Duodenal mucosa (tissue), 2 donors: ENCODE measurements at regions not wholly inside any gene's neighbourhood (a gene's known extent, or its start where the extent isn't known, plus 50 kb on each side); places are given as distances from the start of the nearest gene placed in this dataset.

Experiments used
- H3K27ac ChIP-seq: one replicate; pipeline ENCODE4 v1.7.0; 2013; ENCODE audit warnings: low read depth, low read length
- H3K27me3 ChIP-seq, 2 donors: one replicate each; pipeline ENCODE4 v1.7.0; 2013; ENCODE audit warnings: low read length in 2 of 2, control low read depth in 1 of 2; ENCODE audit not compliant: insufficient read depth in 2 of 2, control insufficient read depth in 1 of 2
- H3K36me3 ChIP-seq, 2 donors: one replicate each; pipeline ENCODE4 v1.7.0; 2013; ENCODE audit warnings: low read length in 2 of 2, control low read depth in 1 of 2; ENCODE audit not compliant: insufficient read depth in 2 of 2, control insufficient read depth in 1 of 2
- H3K4me1 ChIP-seq, 2 donors: one replicate each; pipeline ENCODE4 v1.7.0; 2013; ENCODE audit warnings: low read length in 2 of 2, control low read depth in 1 of 2; ENCODE audit not compliant: insufficient read depth in 2 of 2, control insufficient read depth in 1 of 2
- H3K4me3 ChIP-seq, 2 donors: one replicate each; pipeline ENCODE4 v1.7.0; 2013; ENCODE audit warnings: low read length in 2 of 2, low read depth in 1 of 2
- H3K9ac ChIP-seq, 2 donors: one replicate each; pipeline ENCODE4 v1.7.0; 2013; ENCODE audit warnings: low read length in 2 of 2, low read depth in 1 of 2
- H3K9me3 ChIP-seq, 2 donors: one replicate each; pipeline ENCODE4 v1.7.0; 2013; ENCODE audit warnings: low read length in 2 of 2, control low read depth in 1 of 2; ENCODE audit not compliant: control insufficient read depth in 1 of 2

DNA sequence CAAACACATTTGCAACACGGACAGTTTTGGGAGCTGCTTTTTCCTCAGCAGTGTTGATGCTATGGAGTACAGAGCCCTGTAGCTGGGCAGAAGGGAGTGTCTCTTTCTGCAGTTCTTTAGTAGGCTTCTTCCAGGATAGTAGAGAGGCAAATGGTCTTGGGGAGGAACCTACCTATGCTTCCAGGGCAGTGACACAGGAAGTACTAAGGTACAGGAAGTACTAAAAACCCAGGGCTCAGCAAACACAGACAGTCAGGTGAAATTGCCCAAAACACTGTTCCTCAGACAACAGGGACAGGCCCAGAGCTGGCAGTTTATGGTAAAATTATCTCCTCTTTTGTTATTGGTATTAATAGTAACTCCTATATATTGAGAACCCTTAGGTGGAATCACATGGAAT is 217.6 kb downstream of the TTC8 start:
- Histone ChIP-seq H3K4me3 (no peak overlapping the region), H3K36me3 (no peaks in the 10 kb centered on the region), H3K9me3 (peaks cover 3 to 8% of the 10 kb centered on the region in 2 donors), H3K9ac (no peak overlapping the region), H3K27me3 (no peaks in the 10 kb centered on the region), H3K4me1 (peaks cover 15 to 16% of the 10 kb centered on the region in 2 donors), H3K27ac (no peak overlapping the region)

DNA sequence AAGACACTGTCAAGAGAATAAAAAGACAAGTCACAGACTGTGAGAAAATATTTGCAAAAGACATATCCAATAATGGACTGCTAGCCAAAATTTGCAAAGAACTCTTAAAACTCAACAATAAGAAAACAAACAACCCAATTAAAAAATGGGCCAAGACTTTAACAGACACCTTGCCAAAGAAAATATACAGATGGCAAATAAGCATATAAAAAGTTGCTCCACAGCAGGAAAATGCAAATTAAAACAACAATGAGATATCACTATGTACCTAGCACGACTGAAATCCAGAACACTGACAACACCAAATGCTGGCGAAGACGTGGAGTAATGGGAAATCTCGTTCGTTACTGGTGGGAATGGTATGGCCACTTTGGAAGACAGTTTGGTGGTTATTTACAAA is 228.9 kb downstream of the TTC8 start:
- Histone ChIP-seq H3K36me3 (no peaks in the 10 kb centered on the region), H3K9ac (no peak overlapping the region), H3K4me3 (no peak overlapping the region), H3K27me3 (no peaks in the 10 kb centered on the region), H3K4me1 (no peaks in the 10 kb centered on the region), H3K9me3 (no peaks in the 10 kb centered on the region), H3K27ac (no peak overlapping the region)

DNA sequence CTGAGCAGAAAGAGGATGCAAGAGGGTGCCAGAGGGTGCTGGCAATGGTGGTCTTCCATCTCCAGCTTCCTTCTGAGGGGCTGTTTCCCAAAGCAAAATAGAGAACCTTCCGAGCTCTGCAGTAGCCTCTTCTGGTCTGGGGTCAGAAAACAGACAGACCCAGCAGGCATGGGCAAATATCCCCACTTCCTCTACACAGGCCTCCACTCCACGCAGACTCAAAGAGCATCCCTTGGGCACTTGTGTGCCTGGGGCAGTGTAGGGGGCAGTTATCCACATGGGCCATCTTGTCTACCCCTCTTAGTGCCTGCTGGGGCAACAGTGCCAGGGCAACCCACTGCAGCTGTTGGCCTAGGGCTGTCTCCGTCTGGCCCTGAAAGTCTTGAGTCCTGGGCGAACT is 231.9 kb downstream of the TTC8 start:
- no peaks in the 10 kb centered on the region for H3K36me3 ChIP-seq
- H3K27me3 ChIP-seq = no peaks in the 10 kb centered on the region
- H3K27ac ChIP-seq = no peak overlapping the region
- H3K4me3 ChIP-seq = no peak overlapping the region
- H3K4me1 ChIP-seq = no peaks in the 10 kb centered on the region
- no peaks in the 10 kb centered on the region for H3K9me3 ChIP-seq
- H3K9ac ChIP-seq = no peak overlapping the region

DNA sequence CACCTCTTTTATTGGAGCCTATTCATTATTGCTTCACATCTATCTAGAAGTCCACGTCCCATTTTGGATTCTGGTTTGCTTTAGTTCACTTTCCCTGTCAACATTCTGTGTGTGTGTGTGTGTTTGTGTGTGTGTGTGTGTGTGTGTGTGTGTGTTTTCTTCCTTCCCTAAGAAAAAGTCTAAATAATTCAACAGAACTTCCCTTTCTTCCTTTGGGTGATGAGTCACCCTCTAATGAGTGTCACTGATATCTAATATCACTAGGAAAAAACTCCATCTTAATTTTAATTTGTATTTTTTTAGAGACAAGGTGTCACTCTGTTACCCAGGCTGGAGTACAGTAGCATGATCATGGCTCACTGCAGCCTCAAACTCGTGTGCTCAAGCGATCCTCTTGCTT is 234.2 kb downstream of the TTC8 start:
- Histone ChIP-seq H3K9ac (no peak overlapping the region), H3K36me3 (no peaks in the 10 kb centered on the region), H3K9me3 (no peaks in the 10 kb centered on the region), H3K4me1 (no peaks in the 10 kb centered on the region), H3K27me3 (no peaks in the 10 kb centered on the region), H3K27ac (no peak overlapping the region), H3K4me3 (no peak overlapping the region)

- H3K27me3 ChIP-seq = no peaks in the 10 kb centered on the region
- no peak overlapping the region for H3K27ac ChIP-seq
- no peak overlapping the region for H3K9ac ChIP-seq
- H3K36me3 ChIP-seq = no peaks in the 10 kb centered on the region
- no peaks in the 10 kb centered on the region for H3K4me1 ChIP-seq
- H3K9me3 ChIP-seq = no peaks in the 10 kb centered on the region
- H3K4me3 ChIP-seq = no peak overlapping the region
Observed at GRCh38 chr14:89060191-89060590, 235.7 kb downstream of the TTC8 start.

GRCh38 chr14:89061696-89062095 is 237.2 kb downstream of the TTC8 start:
- Histone ChIP-seq H3K36me3 (no peaks in the 10 kb centered on the region), H3K4me1 (no peaks in the 10 kb centered on the region), H3K9me3 (no peaks in the 10 kb centered on the region), H3K4me3 (no peak overlapping the region), H3K27ac (no peak overlapping the region), H3K9ac (no peak overlapping the region), H3K27me3 (no peaks in the 10 kb centered on the region)

DNA sequence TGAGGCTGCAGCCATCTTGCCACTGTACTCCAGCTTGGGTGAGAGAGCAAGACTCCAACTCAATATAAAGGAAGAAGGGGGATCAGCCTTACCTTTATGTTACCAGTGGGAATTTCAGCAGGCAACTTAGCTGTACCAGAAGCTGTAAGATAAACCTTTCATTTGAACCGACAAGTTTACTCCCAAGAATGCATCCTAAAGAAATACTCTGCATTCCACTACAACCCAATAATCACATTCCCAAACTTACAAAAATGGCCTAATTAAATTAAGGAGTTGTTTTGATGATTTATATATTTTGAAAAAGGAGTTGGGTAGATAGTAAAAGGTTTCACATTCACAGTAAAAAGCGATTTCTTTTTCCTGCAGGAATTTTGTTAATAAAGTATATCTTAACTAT is 241.4 kb downstream of the TTC8 start:
- Histone ChIP-seq H3K9ac (no peak overlapping the region), H3K27ac (no peak overlapping the region), H3K36me3 (no peaks in the 10 kb centered on the region), H3K4me1 (no peaks in the 10 kb centered on the region), H3K4me3 (no peak overlapping the region), H3K27me3 (no peaks in the 10 kb centered on the region), H3K9me3 (no peaks in the 10 kb centered on the region)

- Histone ChIP-seq H3K9me3 (no peaks in the 10 kb centered on the region), H3K27me3 (no peaks in the 10 kb centered on the region), H3K4me1 (no peaks in the 10 kb centered on the region), H3K4me3 (no peak overlapping the region), H3K9ac (no peak overlapping the region), H3K27ac (no peak overlapping the region), H3K36me3 (no peaks in the 10 kb centered on the region)
Observed at GRCh38 chr14:89067293-89067972, 243.0 kb downstream of the TTC8 start.

DNA sequence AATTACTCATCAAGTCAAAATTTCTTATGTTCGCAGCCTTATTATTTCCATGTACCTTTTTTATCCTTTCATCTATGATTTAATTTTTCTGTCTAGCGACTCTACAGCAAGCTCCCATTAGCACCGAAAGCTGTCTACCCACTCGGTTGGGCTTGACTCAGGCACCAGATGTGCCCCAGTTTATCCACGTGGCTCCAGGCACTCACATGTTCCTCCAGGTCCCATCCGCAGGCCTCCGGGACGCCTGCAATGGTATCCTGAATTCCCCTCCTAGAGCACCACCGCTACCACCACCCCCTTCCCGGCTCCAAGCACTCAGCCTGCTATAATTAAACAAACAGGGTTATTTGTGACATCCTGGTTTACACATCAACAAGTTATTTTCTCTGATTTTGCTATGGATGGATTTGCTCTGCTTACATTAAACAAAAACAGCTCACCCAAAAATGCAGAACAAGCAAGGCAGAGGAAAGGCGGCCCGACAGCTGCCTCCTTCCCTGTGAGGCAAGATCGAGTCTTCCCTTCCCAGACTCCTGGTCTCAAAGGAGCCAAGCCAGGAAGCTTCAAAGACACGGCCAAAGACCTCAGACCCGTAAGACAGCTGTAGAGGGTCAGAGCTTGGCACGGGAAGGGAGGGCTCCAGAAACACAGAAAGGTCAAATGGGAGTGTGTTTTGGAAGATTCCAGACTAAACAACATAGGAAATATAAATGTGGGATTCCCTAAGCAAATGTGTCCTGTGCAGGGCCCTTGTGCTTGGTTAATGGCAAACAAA is 253.8 kb downstream of the TTC8 start:
- Histone ChIP-seq H3K4me1 (no peaks in the 10 kb centered on the region), H3K9ac (no peak overlapping the region), H3K36me3 (no peaks in the 10 kb centered on the region), H3K27ac (no peak overlapping the region), H3K4me3 (no peak overlapping the region), H3K27me3 (no peaks in the 10 kb centered on the region), H3K9me3 (no peaks in the 10 kb centered on the region)

DNA sequence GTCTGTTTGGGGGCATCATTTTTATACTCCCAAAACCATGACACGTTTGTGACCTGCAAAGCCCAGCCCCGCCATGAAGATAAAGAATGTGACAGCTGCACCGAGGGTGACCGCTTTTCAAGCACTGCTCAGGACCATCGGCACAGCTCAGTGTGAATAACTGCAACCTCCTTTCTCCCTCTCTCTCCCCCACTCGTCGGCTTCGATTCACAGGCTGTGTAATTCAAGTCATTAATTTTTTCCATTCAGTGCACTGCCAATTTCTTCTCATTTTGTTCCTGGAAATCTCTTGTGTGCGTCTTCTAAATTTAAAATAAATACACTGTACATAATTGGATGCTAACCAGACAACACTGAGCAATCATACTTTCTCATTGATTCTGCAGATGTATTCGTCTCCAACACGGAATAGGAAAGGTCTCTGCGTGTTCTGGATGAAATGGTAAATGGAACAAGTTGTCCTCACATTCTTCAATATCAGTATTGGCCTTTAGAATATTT is 260.8 kb downstream of the TTC8 start:
- Histone ChIP-seq H3K9ac (no peak overlapping the region), H3K4me3 (no peak overlapping the region), H3K27ac (no peak overlapping the region), H3K9me3 (no peaks in the 10 kb centered on the region), H3K27me3 (no peaks in the 10 kb centered on the region), H3K36me3 (no peaks in the 10 kb centered on the region), H3K4me1 (no peaks in the 10 kb centered on the region)
